GM12875 (cell line): ENCODE measurements at regions not wholly inside any gene's neighbourhood (a gene's known extent, or its start where the extent isn't known, plus 50 kb on each side); places are given as distances from the start of the nearest gene placed in this dataset.

ENCODE experiments used
- H3K4me3 ChIP-seq: one replicate; pipeline ENCODE4 v1.5.1; 2011; ENCODE audit warnings: low read depth, low read length, control low read depth
- CTCF ChIP-seq: IDR thresholded peaks from 2 replicates; pipeline ENCODE4 v1.5.1; 2011; ENCODE audit warnings: low read depth, mild to moderate bottlenecking, control low read depth, inconsistent platforms, low read length, moderate library complexity, borderline replicate concordance; ENCODE audit not compliant: insufficient read depth

GRCh38 chr12:130281153-130281799 is 56.4 kb upstream of the PIWIL1 start:
- no peak overlapping the region for H3K4me3 ChIP-seq
- peak; percentile 61 for TF ChIP-seq CTCF

GRCh38 chr12:130286041-130286440 is 51.6 kb upstream of the PIWIL1 start:
- no peak overlapping the region for H3K4me3 ChIP-seq
- TF ChIP-seq CTCF = 0 out of 2 replicates have a peak, but pooled peaks have one; percentile 10

GRCh38 chr12:130286741-130287440 is 50.8 kb upstream of the PIWIL1 start:
- TF ChIP-seq CTCF = no peak
- H3K4me3 ChIP-seq = no peak overlapping the region
